AG09319 (cell line): ENCODE measurements at regions not wholly inside any gene's neighbourhood (a gene's known extent, or its start where the extent isn't known, plus 50 kb on each side); places are given as distances from the start of the nearest gene placed in this dataset.

Experiments
- DNase-seq: peaks from one replicate; pipeline ENCODE4 v3.0.0-alpha.2; 2010; ENCODE audit warnings: low read depth; ENCODE audit errors: extremely low read depth
- TF ChIP-seq, protein P1 (sequence below): IDR thresholded peaks from 2 replicates; pipeline ENCODE4 v1.5.1; 2011; ENCODE audit warnings: low read depth, mild to moderate bottlenecking, inconsistent platforms, low read length, moderate library complexity

DNA sequence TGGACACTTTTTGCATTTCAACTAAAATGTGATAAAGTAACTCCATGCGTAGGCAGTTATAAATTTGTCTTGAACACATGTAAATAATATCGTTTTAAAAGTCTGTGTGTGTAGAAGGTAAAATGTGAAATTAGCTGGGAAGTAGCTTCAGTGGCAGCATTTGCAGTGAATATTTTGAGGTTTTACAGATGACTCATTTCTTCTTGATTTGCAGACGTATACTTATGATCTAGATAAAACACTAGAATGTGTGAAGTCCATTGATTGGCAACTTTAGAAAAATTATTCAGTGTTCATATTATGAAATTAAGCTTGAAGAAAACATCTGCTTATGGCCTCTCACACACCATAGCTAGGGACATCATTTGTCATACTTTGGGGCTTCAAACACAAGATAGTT lies 788.6 kb upstream of the NOVA1 start:
- no peak for DNase-seq
- TF ChIP-seq, protein P1, sequence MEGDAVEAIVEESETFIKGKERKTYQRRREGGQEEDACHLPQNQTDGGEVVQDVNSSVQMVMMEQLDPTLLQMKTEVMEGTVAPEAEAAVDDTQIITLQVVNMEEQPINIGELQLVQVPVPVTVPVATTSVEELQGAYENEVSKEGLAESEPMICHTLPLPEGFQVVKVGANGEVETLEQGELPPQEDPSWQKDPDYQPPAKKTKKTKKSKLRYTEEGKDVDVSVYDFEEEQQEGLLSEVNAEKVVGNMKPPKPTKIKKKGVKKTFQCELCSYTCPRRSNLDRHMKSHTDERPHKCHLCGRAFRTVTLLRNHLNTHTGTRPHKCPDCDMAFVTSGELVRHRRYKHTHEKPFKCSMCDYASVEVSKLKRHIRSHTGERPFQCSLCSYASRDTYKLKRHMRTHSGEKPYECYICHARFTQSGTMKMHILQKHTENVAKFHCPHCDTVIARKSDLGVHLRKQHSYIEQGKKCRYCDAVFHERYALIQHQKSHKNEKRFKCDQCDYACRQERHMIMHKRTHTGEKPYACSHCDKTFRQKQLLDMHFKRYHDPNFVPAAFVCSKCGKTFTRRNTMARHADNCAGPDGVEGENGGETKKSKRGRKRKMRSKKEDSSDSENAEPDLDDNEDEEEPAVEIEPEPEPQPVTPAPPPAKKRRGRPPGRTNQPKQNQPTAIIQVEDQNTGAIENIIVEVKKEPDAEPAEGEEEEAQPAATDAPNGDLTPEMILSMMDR, result no peak

DNA sequence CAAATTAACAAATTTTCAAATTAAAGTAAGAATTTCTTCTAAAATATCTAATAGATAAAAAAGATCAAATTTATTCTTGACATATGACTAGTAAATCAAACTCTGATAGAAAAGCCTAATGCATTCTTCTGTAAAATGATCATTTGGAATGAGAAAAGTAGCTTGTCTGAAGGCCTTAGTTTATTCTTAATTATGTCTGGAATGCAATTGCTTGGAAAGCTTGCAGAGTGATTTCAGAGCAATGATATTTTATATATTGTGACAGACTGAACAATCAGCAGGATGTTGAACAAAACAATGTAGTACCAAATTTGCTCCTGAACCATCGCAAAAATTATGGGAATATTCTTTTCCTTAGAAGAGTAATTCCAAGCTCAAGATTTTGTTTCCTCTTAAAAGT lies 789.6 kb upstream of the NOVA1 start:
- DNase-seq, result no peak
- TF ChIP-seq, protein P1, result no peak

DNA sequence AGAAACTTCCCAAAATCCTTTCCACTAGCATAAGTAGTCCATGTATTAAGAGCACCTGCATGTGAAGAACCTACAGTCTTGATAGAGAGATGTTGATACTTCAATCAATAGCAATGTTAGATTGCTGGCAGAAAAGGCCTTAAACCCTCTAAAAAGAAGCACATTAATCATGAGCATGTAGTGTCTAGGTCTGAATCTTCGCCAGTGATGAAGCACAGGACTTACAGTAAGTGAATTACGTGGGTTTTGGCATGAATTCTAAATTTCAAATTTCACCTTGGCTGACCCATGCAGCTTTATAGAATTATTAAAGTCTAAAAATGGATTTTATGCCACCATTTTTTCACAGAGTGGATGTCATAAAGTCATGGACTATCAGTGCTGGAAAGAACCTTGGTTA lies 791.6 kb upstream of the NOVA1 start:
- no peak for DNase-seq
- TF ChIP-seq, protein P1, result no peak

DNA sequence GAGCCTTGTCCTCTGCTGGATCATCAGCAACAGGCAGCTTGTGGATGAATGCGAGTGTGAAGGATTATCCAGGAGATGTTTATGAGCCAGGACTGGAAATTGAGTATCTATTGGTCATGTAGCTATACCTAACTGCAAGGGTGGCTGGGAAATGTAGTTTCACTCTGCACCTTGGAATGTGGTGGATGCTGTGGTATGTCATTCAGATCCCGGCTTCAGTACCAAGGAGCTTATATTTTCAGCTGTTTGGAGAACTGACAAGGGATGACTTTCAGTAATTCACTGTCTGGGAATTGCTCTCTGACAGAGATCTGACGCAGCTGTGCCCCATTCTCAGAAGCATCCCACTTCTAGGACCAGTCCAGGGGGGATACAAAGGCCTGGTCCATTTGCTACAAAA lies 792.3 kb upstream of the NOVA1 start:
- TF ChIP-seq, protein P1, result no peak
- DNase-seq, result no peak

DNA sequence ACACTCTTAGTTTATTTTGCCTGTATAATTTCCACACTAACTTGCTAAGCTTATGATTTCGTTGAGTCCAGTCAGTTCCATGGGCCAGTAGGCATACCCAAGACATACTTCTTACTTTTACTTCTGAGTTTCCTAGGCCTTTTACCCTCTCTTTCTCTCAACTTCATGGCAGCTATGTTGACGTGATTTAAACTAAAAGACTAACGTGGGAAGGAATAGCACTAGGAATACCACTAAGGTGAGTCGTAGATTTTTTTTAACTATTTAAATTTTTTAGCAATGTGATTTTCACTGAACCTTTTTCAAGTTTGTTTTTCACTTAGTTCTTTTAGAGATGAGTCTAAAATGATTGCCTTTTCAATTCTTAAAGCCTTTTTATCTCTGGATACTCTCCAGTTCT lies 793.5 kb upstream of the NOVA1 start:
- no peak for DNase-seq
- TF ChIP-seq, protein P1, result no peak

DNA sequence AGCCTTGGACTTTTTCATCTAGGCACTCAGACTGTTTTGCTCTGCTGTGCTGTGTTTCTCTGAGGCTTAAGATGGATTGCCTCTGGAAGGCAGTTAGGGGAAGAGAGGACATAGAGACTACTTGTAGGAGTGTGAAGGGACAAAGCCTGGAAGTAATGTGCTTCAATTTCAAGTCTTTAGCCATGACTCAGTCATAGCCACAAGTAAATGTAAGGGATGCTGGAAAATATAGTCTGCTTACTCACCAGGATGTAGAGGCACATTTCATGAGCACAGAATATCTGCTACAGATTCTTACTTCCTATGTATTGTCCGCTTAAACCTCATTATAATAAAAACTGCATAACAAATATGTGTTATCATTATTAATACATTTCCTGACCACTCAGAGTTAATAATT lies 794.3 kb upstream of the NOVA1 start:
- no peak for DNase-seq
- TF ChIP-seq, protein P1, result no peak

DNA sequence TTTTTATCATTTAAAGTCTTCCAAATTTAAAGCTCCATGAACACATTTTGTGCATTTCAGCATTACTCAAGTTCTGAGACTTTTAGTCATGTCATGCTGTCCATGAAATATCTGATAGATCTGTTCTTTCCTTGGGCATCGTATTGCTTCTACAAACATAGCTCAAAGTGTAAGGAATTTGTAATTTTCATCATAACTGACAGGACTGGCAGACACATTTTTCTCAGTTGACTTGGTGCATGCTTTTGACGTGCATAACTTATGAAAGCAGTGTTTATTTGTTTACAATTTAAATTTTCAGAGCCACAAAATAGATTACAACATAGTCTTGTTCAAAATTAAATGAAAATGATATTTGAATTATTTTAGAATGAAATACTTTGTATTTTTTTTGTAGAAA lies 812.1 kb upstream of the NOVA1 start:
- TF ChIP-seq, protein P1, result no peak
- no peak for DNase-seq
